ENCODE measurements at regions not wholly inside any gene's neighbourhood (a gene's known extent, or its start where the extent isn't known, plus 50 kb on each side); places are given as distances from the start of the nearest gene placed in this dataset.

- DNase-seq, result no peak
Measured at GRCh38 chr12:87836190-87836589, 193.0 kb downstream of the C12orf50 start.

DNA sequence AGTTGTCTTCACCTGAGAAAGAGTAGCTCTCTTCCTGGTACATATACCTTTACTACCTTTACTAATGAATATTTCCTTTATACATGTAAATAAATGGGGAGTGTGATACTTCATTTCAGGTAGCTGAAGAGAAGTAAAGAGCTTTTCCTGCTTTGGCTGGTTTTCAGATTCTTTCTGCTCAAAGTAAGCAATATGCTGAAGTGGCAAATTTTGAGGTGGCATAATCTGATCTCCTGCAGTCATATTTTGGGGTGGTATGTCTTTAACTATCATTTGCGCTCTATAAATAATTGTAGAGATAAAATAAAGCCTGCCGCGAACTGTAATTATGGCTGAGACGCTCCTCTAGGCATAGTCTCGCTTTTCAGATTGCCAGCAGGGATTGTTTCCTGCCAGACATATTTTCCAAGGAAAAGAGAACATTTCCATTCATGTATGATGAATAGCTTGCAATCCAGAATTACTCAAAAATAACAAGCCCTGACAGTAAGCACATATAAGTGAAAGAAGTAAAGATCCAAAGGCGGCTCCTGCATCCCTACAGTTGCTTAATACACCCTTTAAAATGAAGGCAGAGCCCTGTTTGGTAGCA is 200.7 kb downstream of the C12orf50 start:
- DNase-seq, result peak; percentile 94

DNA sequence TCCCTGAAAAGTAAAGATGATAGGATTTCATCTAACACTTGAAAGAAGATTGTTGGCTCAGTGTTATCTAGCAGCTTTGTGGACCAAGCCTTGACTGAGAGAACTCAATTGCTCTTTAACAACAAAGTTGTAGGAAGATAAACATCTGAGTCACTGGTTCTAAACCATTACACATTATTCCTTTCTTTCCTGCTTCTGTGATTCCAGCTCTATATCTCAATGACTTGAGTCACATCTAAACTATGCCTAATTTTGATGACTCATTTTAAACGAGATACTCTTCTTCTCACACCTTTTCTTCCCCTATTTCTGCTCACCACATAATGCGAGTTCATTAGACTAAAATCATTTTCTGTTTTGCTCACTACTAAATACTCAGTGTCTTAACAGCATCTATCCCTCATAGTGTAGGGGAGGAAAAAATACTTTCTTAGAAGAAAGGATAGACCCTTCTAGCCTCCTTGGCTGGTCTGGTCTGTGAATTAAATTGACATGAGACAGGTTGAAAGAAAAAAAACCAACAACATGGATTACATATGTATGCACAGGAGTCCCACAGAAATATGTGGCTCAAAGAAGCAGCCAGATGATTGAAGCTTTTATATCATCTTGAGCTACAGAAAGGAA is 201.4 kb downstream of the C12orf50 start:
- DNase-seq, result peak; percentile 51

DNA sequence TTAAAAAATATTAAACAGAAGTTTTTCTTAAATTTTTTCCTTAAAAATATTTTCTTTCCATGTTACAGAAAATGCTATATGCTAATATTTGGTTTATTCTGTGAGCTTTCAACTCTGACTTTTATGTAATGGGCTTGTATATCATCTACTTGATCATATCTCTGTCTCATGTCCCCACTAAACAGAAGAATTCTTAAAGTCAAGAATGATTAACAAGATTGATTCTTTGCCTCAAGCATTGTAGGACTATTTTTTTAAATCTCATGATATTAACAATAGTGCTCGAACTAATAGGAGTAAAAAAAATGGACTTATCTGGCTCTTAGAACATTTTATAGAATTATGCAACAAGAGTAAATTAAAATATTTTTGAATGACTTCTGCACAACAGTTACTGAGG is 206.3 kb downstream of the C12orf50 start:
- DNase-seq, result no peak

DNA sequence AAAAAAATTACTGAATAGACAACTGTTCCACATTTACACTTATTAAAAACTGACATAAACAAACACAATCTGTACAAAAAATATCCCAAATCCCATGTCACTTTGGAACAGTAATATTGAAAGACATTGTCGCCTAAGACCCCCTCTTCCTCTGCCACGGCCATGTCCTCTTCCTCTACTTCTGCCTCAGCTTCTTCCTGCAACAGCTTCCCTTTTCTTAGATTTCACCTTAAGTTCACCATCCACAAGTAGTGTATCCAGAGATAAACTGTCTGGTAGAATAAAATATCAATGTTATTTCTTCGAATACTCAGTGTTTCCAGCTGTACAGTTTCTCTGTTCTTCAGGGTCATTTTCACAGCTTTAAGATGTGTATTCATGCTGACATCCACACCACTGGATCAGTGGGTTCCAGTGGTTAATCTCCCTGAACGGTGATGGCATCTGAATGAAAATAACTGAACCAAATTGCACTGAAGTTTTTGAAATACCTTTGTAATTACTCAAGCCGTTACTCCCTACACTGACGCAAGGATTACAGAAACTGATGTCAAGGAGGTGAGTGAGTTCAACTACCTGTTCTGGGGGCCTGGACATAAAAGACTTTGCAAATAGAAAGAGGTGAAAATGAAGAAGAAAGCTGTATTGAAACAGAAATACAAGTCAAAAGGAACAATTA is 208.5 kb downstream of the C12orf50 start:
- no peak for DNase-seq

GRCh38 chr12:87818441-87818840 is 210.8 kb downstream of the C12orf50 start:
- DNase-seq, result no peak

DNA sequence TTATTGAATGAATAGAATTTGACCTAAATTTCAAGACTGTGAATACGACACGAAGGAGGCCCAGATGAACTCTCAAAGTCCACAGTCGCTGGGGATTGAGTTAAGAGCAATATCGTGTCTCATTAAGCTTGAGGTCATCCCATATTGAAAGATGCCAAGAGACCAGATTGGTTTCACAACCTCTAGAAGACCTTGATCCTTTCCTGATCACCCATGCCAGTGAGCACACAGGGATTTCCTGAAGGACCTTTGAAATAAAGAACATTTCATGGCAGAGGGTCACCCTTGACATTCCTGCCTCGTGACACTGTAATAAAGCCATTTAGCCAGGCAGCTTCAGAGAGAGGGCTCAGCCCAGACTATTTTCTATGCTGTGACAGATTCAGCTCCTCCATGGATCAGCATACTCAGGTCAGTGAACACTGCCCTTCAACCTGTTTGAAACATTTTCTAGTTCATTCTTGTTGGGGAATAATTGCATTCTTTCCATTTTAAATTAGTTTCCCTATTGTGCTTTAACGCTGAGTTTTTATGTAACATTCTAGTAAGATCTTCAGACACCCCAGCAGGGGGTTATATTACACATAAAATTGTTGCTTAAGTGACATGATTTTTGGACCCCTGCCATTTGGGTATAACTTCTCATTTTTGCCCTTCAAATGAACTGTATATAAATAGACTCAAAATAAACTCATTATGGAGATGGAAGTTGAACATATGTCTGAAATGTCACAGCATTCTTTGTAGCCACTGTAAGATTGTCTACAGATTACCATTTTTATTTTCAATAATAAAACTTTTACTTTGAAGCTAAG is 213.2 kb downstream of the C12orf50 start:
- peak; percentile 68 for DNase-seq

DNA sequence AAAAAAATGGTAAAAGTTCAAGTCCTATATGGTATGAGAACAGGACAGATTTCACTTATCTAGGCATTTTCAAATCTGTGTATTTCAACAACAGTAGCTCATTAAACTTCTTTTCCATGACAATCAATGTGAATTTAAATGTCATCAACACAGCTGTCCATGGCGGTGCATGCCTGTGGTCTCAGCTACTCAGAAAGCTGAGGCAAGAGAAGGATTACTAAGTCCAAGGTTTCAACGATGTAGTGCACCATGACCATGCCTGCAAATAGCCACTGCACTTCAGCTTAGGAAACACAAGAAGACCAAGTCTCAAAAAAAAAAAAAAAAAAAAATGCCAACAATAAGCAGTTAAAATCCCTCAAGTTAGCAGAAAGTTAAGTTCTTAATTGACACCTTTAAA is 214.6 kb downstream of the C12orf50 start:
- DNase-seq, result no peak

DNA sequence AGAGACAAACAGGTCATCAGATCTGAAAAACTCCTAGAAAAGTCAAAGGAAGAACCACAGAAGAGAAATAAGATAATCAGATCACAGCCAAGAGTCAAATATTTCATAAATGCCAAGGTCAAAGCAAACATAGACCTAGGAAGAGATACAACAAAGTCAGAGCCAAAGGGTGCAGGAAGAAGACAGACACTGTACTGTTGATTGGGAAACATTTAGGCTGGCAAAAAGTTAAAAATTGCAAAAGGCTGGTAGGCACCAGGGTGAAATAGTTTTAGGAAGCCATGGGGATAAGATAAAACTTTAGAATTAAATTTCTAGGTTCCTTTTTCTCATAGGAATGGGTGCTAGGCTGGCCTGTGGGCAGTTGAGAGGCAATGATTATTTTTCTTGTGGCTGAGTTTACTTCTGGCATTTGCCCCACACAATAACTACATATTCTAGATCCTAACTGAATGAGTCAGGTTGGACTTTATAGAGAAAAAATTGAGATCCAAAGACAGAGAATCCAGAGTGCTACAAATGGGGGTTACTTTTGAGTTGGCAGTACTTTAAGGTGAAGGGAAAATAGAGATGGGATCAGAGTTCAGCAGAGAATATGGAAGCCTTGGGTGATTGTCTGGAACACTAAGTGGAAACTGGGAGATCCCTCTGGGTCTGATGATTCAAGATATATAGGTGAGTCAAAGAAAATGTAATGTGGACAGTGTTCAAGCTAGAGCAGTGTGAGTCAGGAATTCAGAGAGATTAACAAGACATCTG is 215.5 kb downstream of the C12orf50 start:
- no peak for DNase-seq

- DNase-seq, result peak; percentile 81
Measured at GRCh38 chr12:87812681-87813080, 216.5 kb downstream of the C12orf50 start.

DNA sequence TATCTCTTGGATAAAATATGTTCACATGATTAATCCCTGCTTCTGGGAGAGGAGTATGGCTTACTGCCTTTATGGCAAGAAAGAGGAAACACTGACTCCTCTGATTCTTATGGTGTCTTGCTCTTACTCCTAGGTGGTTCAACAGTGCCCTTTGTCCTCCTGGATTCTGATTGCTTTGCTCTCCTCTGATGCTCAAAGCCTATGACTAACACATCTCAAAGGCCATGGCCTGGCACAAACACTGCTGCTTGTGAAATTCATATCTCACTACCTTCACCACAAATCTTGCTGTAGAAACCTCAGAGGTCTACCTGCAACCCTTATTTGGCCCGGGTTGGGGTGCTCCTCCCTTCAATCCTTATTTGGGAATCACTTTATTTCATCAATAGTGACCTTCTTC is 217.2 kb downstream of the C12orf50 start:
- peak; percentile 29 for DNase-seq

DNA sequence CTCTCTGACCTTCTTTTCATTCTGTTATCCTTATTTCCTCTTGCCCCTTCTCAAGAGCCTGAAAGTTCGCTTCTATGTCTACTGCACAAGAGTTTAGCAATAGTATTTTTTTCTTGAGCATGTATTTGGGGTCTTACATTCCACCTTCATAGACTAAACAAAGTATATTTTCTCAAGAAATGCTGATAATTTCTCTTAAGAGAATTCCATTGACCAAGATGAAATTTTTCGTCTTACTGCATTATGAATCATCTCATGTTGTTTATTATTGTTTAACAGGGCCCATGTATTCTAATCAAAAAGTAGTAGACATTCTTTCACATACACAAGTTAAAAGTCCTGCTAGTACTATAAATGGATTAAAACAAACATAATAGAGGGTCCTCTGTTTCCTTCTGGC is 219.3 kb downstream of the C12orf50 start:
- no peak for DNase-seq

DNA sequence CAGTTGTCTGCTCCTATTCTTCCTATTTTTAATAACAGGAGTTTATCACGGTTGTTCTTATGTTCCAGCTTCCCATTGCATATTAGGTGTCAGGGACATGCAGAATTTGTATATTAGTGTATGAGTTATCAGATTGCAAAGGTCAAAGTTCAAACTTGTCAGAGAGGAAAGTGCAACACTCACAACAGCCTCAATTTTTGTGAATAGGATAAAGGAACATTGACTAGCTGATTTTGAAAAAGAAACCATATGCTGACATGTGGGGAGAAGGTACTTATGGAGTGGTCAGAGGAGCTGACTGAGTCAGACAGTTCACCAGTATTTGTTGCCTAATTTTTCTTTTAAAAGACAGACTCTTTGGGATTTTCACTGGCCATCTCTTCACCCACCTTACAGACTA is 222.1 kb downstream of the C12orf50 start:
- no peak for DNase-seq

DNA sequence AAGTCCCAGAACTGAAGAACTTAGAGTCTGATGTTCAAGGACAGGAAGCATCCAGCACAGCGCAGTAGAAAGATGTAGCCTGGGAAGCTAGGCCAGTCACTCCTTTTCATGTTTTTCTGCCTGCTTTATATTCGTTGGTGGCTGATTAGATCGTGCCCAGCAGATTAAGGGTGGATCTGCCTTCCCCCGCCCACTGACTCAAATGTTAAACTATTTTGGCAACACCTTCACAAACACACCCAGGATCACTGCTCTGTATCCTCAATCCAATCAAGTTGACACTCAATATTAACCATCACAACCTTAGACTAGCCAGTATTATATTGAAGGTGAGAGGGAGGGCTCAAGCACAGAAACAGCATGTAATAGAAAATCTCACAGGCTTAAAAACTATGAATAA is 222.9 kb downstream of the C12orf50 start:
- no peak for DNase-seq

- DNase-seq, result peak; percentile 43
Measured at GRCh38 chr12:87804386-87804785, 224.8 kb downstream of the C12orf50 start.

- no peak for DNase-seq
Measured at GRCh38 chr12:87802721-87803011, 226.5 kb downstream of the C12orf50 start.

GRCh38 chr12:87801860-87802720 is 227.1 kb downstream of the C12orf50 start:
- peak; percentile 57 for DNase-seq

GRCh38 chr12:87796961-87797516 is 232.2 kb downstream of the C12orf50 start:
- no peak for DNase-seq

DNA sequence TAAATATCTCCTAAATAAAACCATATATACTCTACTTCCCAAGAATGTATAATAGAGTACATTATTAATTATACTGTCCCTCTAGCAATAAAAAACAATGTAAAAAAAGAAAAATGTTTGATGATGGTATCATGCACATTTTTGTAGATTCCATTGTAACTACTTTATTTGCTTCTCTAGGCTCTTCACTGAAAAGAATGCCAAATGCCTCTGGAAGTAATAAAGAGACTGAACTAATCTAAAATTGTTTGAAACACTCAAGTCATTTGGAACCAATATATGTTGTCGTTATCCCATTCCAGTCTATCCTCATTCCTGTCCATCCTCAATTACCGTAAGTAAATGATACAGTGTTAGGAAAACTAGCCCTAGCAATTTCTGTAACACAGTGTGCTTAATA is 233.6 kb downstream of the C12orf50 start:
- DNase-seq, result no peak

DNA sequence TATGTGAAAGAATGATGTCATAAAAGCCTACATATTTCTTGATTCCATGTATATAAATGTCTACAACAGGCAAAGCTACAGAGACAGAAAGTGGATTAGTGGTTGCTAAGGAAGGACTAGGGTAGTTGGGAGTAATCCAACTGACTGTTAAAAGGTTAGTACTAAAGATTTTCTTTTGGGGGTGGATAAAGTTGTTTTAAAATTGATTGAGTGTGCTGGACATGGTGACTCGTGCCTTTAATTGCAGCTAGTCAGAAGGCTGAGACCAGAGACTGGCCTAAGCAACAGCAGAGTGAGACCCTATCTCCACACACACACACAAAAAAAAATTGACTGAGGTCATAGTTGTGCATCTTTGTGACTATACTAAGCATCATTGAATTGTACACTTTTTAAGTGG is 234.3 kb downstream of the C12orf50 start:
- no peak for DNase-seq

GRCh38 chr12:87793131-87793530 is 236.1 kb downstream of the C12orf50 start:
- DNase-seq, result no peak

GRCh38 chr12:87784350-87784749 is 244.9 kb downstream of the C12orf50 start:
- DNase-seq, result no peak

All from NCI-H69 (cell line).